ENCODE measurements at regions not wholly inside any gene's neighbourhood (a gene's known extent, or its start where the extent isn't known, plus 50 kb on each side); places are given as distances from the start of the nearest gene placed in this dataset.

- no peak for TF ChIP-seq CTCF (IDR thresholded peaks at IDR 0.05; ENCODE audit: insufficient read depth, low read depth, low read length)
- TF ChIP-seq EZH2 (IDR thresholded peaks at IDR 0.05; ENCODE audit: insufficient read depth, low read length) = no peak
Observed at GRCh38 chr4:133638751-133639150, 489.7 kb downstream of the PCDH10 start.
